ENCODE measurements at regions not wholly inside any gene's neighbourhood (a gene's known extent, or its start where the extent isn't known, plus 50 kb on each side); places are given as distances from the start of the nearest gene placed in this dataset.
"Not testable (repeated sequence)": the region's sequence is repeated elsewhere in the genome, so short reads cannot be mapped to it uniquely, and the experiment has no call there.

DNA sequence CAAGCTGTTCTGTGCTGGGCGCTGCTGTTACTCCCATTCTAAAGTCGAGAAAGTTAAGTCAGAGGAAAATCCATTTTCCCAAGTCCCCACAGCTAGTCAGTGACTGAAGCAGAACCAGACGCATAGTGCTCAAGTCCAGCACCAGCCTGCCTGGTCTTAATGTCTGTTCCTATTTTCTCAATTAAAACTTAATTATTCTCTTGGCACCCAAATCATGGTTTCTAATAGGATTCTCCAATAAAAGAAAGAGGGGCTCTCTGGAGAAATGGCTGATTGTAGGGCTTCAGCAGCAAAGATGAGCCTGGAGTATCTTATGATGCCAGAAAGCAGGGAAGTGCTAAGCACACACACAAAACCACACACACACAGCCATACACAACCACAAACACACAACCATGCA is 531.0 kb upstream of the SALL3 start:
- DNase-seq (ENCODE audit: low read depth) = no peak

DNA sequence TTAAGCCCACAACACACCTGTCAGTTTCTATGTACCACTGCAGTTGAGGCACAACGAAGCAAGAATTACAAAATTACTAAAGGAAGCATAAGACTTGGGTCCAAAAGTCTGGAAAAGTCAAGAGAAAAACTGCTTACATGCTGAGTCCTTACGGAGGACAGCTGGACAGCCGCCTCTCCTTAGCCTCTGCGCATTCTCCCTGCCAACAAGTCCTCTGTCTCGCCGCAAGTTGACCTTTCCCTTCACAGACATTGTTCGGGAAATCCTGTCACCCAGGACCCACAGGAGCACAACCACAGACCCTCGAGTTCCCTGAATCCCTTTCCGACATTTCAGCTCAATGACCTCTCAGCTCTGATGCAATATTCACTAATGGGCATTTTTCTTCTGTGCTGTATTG is 525.4 kb upstream of the SALL3 start:
- no peak for DNase-seq (ENCODE audit: low read depth)

DNA sequence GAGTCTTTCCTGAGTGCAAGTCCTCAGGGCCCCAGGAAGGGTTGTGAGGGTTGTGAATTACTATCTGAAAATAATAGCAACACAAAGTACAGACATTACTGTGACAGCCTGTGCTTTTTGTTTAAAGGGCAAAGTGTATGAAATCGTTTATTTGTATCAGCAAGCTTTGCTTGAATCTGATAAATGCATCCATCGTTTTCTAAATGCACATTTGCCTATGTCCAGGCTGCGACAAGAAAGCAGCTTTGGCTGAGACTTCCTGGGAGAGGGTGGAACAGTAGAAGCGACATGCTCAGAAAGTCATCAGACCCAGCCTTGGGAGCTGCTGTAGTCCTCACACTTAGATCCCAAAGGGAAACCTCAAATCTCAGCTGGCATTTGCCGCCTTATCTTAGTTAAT is 524.2 kb upstream of the SALL3 start:
- no peak for DNase-seq (ENCODE audit: low read depth)

GRCh38 chr18:78457011-78457410 is 522.6 kb upstream of the SALL3 start:
- DNase-seq (ENCODE audit: low read depth) = no peak

GRCh38 chr18:78457731-78458130 is 521.9 kb upstream of the SALL3 start:
- no peak for DNase-seq (ENCODE audit: low read depth)

DNA sequence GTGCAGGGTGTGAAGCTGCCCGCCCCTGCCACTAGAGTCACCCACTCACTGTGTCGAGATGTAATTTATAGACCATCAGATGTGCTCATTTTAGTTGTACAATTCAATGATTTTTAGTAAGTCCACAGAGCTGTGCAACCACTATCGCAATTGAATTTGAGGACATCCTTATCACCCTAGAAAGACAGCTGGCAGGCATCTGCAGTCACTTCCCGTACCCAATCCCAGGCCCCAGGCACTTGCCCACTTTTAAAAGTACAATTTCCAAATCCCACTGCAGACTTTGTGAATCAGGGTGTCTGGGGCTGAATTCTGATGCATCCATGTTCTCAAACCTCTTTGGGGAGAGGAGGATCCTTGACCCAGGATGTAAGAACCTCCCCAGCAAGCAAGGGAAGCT is 521.3 kb upstream of the SALL3 start:
- DNase-seq (ENCODE audit: low read depth) = no peak

DNA sequence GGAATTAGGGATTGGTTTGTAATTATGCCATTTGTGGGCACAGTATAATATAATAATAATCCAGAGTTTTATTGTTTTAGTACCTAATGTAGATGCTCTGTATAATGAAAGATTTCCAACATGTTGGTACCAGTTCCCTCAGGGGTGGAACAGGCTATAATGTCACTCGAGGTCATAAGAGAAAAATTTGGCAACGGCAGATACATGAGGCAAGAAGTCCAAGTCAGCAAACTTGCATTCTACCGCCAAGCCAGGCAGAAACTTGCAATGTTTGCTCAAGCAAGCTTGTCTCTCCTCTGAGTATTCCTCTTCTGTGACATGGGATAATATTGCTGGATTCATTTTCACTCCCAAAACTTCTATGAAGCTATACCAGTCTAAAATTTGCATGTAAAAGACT is 520.0 kb upstream of the SALL3 start:
- DNase-seq (ENCODE audit: low read depth) = no peak

- DNase-seq (ENCODE audit: low read depth) = no peak
Observed at GRCh38 chr18:78460558-78460957, 519.1 kb upstream of the SALL3 start.

DNA sequence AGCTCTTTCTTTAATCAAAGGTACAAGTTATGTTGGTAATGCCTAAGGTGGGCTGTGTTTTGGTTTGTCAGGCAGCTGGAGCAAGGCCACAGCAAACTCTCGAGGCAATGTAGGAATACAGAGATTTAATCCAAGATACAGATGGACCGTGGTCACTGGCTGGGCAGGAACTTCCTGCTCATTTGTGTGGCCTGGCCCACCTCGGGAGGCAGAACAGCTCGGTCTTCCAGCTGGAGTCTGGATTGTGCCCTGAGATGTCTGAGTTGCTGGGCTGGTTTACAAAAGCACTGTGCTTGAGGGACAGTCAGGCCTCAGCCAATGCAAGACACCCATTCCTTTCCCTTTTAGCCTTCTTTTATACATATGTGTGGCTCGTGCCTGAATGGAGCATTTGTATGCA is 506.1 kb upstream of the SALL3 start:
- no peak for DNase-seq (ENCODE audit: low read depth)

- no peak for DNase-seq (ENCODE audit: low read depth)
Observed at GRCh38 chr18:78477840-78478239, 501.8 kb upstream of the SALL3 start.

DNA sequence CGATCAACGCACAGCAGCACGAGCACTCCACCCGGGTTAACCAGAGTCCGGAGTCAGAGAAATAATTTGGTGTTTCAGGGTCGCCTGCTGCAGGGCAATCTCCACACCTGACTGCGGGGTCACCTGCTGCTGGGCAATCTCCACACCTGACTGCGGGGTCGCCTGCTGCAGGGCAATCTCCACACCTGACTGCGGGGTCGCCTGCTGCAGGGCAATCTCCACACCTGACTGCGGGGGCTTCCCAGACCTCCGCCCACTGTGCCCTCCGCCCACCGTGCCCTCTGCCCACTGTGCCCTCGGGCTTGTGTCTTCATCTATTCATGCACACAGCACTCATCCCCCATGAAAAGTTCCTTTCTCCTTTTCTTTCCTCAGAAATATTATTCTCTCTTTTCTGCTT is 500.2 kb upstream of the SALL3 start:
- DNase-seq (ENCODE audit: low read depth) = no peak

DNA sequence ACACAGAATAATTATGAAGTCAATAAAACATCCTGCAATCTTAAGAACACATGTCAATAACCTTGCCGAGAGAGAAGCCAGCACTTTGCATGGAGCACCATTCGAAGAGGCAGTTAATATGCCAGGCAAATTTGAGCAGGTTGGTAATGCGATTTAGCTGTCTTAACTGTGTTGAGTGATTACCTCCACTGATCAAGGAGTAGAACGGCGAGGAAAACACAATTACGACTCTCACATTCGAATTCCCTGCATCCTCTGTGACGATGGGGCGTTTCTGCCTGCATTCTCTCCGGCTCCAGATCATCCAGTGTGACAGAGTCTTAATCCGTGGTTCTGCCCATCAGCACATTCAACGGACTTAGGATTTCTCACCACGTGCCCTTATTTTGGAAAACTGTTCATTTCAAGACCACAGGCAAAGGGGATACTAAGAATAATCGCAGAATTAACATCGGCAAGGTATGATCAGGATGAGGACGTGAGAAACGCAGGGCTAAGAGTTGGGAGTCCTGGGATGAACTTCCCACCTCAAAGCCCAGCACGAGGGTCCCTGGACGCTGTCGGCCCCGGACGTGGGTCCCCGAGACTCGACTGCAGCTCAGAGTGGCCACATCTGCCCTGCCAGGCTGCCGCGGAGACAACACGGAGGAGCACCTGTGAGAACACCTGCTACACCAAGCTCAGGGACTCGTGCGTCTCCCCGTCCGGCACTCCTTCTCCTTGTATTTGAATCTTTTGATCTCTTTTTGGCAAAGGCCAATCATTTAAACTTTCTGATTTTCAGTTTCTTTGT is 499.2 kb upstream of the SALL3 start:
- DNase-seq (ENCODE audit: low read depth) = no peak

GRCh38 chr18:78482378-78482777 is 497.2 kb upstream of the SALL3 start:
- no peak for DNase-seq (ENCODE audit: low read depth)

- DNase-seq (ENCODE audit: low read depth) = no peak
Observed at GRCh38 chr18:78487649-78488048, 492.0 kb upstream of the SALL3 start.

- no peak for DNase-seq (ENCODE audit: low read depth)
Observed at GRCh38 chr18:78492064-78492812, 487.4 kb upstream of the SALL3 start.

GRCh38 chr18:78492813-78493371 is 486.7 kb upstream of the SALL3 start:
- no peak for DNase-seq (ENCODE audit: low read depth)

DNA sequence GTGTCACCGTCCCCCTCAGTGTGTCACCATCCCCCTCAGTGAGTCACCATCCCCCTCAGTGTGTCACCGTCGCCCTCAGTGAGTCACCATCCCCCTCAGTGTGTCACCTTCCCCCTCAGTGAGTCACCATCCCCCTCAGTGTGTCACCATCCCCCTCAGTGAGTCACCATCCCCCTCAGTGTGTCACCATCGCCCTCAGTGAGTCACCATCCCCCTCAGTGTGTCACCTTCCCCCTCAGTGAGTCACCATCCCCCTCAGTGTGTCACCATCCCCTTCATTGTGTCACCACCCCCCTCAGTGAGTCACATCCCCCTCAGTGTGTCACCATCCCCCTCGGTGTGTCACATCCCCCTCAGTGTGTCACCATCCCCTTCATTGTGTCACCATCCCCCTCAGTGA is 486.1 kb upstream of the SALL3 start:
- DNase-seq (ENCODE audit: low read depth) = not testable (repeated sequence)

DNA sequence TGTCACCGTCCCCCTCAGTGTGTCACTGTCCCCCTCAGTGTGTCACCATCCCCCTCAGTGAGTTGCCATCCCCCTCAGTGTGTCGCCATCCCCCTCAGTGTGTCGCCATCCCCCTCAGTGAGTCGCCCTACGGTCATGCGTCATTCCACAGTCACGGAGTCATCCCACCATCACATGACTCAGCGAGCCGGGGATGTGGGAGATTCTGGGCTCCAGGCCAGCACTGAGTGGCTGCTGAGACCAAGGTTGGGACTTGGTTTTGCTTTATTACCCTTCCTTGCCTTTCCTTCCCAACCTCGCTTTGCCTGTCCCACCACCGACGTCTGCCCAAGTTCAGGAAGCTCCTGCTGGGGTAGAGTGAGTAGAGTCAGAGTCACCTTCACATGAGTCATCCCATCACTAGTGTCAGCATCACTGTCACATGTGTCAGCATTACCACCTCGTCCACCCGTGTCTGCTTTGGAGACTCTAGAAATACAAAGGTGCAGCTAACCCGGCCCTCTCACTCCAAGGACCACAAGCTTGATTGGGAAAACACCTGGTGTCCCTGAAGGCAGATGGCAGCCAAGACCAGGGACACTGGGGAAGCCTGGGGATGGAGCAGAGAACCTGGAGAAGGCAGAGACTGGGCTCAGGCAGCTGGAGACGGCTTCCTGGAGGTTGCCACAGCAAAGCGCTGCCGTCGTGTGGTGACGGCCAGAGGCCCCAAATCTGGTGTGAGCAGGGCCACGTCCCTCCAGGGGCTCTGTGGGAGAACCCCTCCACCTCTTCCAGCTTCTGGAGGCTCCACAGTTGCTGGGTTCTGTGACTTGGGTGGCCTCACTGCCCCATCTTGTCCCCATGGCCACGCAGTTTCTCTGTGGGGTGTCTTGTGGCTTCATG is 485.2 kb upstream of the SALL3 start:
- DNase-seq (ENCODE audit: low read depth) = peak; percentile 9

- no peak for DNase-seq (ENCODE audit: low read depth)
Observed at GRCh38 chr18:78495550-78495949, 484.1 kb upstream of the SALL3 start.

DNA sequence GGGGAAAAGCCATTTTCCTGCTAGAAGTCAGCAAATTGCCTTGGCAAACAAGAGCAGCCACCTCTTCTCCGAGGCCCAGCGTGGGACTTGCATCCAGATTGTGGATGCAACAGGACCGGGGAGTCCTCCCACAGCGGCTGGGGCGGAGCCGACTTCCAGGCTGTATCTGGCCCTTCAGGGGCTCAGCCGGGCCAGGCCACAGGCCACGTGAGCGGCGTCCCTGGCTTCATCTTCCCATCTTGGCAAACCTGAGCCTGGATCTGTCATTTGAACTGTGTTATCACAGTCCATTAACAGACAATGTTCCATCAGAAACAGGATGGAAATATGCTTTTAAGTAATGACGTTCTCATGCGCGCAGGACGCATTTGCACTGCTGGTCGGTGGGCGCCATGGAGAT is 483.5 kb upstream of the SALL3 start:
- DNase-seq (ENCODE audit: low read depth) = no peak

DNA sequence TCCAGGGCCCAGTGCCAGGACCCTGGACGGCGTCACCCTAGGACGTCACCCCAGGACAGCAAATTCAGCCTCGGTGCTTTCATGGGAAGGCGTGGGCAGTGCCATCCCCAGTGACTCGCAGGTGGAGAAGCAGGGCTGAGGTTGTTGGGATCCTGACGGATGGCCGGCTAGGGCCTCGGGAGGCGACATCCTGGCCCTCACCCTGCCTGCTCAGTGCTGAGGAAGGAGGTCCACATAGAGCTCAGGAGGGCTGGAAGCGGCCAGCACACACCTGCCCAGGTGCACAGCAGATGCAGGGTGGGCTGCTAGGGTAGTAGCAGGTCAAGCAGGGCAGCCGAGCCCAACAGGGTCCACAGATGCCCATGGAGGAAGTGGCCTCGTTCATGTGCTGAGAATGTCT is 482.0 kb upstream of the SALL3 start:
- DNase-seq (ENCODE audit: low read depth) = no peak

- no peak for DNase-seq (ENCODE audit: low read depth)
Observed at GRCh38 chr18:78499586-78499985, 480.0 kb upstream of the SALL3 start.

Measured in RPMI7951 (cell line).